GM18909 (cell line): ENCODE measurements at regions not wholly inside any gene's neighbourhood (a gene's known extent, or its start where the extent isn't known, plus 50 kb on each side); places are given as distances from the start of the nearest gene placed in this dataset.

Experiments
- ATAC-seq: cut with Tn5 transposase; IDR thresholded peaks from one replicate; pipeline ENCODE4 v1.9.1; 2021; ENCODE audit warnings: mild to moderate bottlenecking; ENCODE audit not compliant: unreplicated experiment, poor library complexity

- no peak for ATAC-seq
Measured at GRCh38 chr1:177849130-177849529, 120.7 kb downstream of the SEC16B start.

GRCh38 chr1:177848577-177848976, 121.3 kb downstream of the SEC16B start:
- ATAC-seq: no peak

DNA sequence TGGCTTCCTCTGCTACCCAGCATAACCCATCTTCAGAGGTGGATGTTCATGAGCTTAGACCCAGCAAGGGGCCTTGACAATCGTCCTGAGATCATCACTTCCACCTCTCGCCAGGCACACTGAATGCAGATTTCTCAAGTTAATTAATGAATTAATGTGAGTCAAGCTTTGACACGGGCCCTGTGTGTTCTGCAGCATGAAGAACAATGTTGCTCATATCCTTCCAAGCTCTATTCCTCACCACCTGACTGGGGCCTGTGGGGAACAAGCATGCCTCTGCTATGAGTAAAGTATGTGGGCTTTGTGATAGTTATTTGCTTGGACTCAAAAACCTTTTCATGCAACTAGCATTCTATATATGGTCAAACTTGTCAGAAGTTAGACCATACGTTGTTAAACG, 122.0 kb downstream of the SEC16B start:
- ATAC-seq: no peak

GRCh38 chr1:177838907-177839485, 130.9 kb downstream of the SEC16B start:
- no peak for ATAC-seq

- ATAC-seq: no peak
Measured at GRCh38 chr1:177833631-177834030, 136.2 kb downstream of the SEC16B start.

- ATAC-seq: no peak
Measured at GRCh38 chr1:177830531-177831135, 139.2 kb downstream of the SEC16B start.

DNA sequence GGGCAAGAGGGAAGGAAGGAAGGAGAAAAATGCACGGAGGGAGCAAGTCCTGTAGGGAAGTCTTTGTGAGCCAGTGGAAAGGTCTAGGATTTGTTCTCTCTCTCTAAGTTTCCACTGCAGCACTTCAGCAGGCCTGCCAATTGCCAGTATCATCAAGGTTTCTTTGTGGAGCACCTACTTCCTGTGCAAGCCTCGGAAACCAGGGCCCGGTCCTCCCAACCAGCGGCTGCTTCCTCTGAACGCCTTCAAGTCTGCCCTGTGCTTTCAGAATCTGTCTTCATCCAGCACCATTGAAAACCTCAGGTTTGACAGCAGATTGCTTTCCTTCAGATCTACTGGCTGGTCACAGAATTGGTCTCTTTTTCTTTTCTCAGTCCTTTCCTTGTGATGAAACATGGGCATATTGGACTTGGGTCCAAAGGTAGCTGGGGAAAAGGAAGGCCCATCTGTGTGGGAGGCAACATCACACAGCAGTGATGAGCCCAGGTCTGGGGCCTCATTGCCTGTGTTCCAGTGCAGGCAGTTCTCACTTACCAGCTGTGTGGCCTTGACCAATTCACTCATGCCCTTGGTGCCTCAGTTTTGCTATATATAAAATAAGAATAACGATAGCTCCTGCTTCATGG, 144.5 kb downstream of the SEC16B start:
- ATAC-seq: peak; percentile 63

DNA sequence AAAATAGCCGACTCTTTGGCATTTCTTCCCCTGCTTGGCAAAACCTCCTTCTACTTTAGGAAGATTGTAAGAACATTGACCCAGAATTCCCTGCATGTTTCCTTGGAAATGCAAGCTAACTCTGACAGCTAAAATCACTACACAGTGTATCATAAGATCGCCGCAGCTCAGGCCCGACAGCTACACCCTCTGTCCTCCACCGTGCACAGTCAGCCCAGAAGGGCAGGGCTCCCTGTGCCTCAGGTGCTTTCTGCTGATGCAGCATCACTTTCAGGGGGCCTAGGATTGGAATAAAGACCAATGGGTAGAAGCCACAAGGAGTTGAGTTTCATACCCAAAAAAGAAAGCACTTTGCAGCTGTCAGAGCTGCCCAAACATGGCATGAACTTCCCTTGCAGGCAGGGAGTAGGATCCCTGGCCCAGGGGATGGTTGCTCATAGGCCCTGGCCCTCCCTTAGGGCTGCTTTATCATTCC, 145.3 kb downstream of the SEC16B start:
- ATAC-seq: peak; percentile 49

- no peak for ATAC-seq
Measured at GRCh38 chr1:177820213-177820612, 149.6 kb downstream of the SEC16B start.

DNA sequence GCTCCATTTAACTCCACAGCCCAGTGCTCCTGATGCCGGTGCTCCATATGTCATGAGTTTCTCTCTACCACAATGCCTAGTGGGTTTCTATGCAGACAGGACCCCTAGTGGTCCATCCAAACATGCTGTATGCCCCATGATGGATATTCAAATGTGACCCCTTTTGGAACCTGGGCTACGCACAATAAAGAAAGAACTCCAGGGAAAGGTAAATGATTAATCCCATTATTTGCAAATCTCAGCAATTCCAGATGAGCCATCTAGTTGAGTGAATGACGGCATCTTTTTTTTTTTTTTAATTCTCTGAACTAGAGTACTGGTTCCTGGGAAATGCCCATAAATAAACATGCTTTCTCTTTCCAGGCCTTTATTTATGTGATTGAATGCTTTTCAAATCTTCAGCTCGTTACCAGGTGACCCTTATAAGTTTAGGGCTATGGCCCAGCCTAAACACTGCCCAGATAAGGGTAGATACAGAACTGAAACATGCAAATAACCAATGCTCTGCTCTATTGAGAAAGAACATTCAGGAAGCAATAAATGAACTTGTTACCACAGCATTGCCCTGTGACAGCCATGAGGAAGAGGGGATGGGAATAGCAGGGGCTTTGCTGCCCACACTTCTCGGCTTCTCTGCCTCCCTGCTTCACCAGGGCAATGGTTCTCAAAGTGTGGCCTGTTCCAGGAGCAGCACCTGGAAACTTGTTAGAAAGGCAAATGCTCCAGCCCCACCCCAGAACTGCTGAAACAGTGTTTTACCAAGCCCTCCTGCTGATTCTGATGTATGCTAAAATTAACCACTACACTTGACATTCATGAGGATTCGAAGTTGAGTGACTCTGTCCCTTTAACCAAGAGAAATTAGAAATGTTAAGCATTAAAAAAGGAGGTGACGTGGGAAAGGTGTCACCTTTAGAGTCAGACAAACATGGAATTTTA, 151.7 kb downstream of the SEC16B start:
- peak; percentile 99 for ATAC-seq

DNA sequence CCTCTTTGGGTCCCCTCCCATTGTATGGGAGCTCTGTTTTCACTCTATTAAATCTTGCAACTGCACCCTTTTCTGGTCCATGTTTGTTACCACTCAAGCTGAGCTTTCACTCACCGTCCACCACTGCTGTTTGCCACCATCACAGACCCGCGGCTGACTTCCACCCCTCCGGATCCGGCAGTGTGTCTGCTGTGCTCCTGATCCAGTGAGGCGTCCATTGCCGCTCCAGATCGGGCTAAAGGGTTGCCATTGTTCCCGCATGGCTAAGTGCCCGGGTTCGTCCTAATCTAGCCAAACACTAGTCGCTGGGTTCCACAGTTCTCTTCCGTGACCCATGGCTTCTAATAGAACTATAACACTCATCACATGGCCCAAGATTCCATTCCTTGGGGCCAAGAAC, 157.2 kb downstream of the SEC16B start:
- ATAC-seq: no peak

DNA sequence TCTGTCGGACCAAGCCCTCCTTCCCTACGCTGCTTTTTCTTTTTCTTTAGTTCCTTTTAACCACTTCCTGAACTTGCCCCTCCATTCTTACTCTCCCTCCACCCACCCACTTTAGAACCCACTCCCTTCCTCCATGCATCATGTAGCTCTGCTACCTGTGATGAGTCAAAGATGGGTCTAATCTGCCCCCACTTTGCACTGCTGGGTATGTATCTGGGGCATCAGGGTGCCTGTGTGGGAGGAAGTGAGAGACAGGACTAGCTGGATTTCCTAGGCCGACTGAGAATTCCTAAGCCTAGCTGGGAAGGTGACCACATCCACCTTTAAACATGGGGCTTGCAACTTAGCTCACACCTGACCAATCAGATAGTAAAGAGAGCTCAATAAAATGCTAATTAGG, 157.7 kb downstream of the SEC16B start:
- no peak for ATAC-seq

GRCh38 chr1:177811429-177811828, 158.4 kb downstream of the SEC16B start:
- no peak for ATAC-seq

GRCh38 chr1:177809819-177810218, 160.0 kb downstream of the SEC16B start:
- ATAC-seq: peak; percentile 99

GRCh38 chr1:177802304-177802703, 167.6 kb downstream of the SEC16B start:
- ATAC-seq: no peak

DNA sequence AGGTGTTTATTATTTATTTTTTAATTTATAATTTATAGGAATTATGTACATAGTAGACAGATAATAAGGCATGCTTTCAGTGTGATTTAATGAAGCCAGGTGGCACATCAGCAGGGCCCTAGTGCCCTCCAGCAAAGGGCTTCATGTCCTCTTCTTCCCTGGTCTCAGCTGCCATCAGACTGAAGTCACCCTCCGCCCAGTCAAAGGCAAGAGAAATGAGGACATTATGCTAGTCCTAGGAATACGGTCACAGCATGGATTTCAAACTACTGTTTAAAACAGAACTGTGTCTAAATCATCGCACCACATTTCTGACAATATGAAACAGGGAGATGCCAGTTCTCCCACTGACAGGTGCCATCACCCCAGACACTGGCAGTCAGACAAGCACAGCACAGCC, 168.1 kb downstream of the SEC16B start:
- ATAC-seq: no peak

DNA sequence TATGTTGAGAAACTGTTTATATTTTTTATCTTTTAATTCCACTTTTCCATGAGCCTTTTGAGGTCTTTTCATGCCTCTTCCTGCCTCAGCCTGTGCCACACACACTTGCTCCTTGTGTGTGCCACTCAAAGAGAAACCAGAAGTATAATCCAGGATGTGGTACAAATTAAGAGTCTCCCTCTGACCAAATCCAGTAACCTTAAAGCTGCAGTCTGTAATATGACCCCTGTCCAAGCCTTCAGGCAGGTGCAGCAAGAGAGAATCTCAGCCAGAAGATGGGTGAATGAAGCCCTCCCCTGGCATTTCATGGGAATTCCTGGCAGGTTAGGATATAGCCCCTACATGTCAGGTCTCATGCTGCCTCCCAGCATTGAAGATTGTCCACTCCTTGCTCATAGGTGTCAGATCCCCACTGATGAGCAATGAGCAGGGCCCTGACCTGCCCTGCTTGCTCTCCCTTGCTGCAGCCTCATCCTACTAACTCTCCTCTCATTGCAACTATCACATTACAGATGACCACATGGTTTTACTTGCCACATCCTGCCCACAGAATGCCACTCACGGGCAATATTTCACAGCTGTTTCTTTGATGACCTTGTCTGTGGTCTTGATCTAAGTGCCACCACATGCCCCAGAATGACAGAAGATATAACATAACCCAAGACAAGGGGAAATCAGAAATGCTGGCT, 169.3 kb downstream of the SEC16B start:
- ATAC-seq: peak; percentile 87

- no peak for ATAC-seq
Measured at GRCh38 chr1:177799746-177800145, 170.1 kb downstream of the SEC16B start.

DNA sequence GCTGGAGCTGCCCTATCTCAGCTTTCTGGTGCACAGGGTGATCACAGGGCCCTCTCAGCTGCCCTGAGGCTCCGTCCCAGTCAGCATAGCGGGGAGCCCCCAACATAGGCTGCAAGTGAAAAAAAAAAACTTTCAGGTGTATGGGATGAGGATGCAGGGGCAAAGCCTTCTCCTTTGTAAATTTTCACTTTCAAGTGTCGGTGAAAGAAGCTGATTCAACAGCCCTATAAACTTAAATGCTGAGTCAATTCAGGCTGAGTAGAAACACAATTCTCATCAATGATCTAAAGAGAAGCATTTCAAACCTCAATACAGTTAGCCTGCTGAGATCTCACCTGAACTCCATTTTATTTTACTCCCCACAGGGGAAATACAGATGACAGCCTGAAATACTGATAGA, 171.2 kb downstream of the SEC16B start:
- peak; percentile 38 for ATAC-seq

DNA sequence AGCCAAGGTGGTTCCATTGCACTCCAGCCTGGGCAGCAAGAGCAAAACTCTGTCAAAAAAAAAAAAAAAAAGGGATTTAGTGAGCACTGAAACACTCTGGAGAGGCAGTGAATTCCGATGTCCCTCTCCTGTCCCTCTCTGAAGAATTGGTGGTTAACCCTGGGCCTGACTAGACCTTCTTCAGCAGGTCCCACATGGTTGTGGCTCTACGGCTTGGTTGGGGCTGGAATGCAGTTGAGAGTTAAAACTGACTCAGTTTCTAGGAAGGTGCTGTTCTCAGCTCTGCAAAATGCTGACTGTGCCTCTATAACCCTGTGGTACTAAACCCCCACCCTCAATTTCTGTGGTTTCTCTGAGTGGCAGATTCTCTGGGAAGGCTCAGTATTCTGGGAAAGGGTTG, 173.3 kb downstream of the SEC16B start:
- ATAC-seq: no peak
